ENCODE measurements at regions not wholly inside any gene's neighbourhood (a gene's known extent, or its start where the extent isn't known, plus 50 kb on each side); places are given as distances from the start of the nearest gene placed in this dataset.

GRCh38 chr9:4420351-4420750, 69.9 kb upstream of the SLC1A1 start:
- no peaks in the 10 kb centered on the region for H3K27me3 ChIP-seq
- WGBS, 2 donors (ENCODE audit: low coverage in 1 of 2), result 75 to 88% methylated on average over 4 to 6 of the region's 6 CpGs
- TF ChIP-seq POLR2AphosphoS5 (IDR thresholded peaks at IDR 0.05) (no peak), EP300 (IDR thresholded peaks at IDR 0.05) (no peak), CTCF (IDR thresholded peaks at IDR 0.05) (no peak), POLR2A (IDR thresholded peaks at IDR 0.05) (no peak)
- H3K4me3 ChIP-seq, result no peak overlapping the region
- no peaks in the 10 kb centered on the region for H3K4me1 ChIP-seq
- H3K36me3 ChIP-seq, result no peaks in the 10 kb centered on the region
- H3K27ac ChIP-seq, result no peak overlapping the region
- H3K9me3 ChIP-seq, result no peaks in the 10 kb centered on the region
- ATAC-seq, result no peak

GRCh38 chr9:4417578-4418325, 72.5 kb upstream of the SLC1A1 start:
- H3K4me3 ChIP-seq, result no peak overlapping the region
- no peak for ATAC-seq
- no peak for TF ChIP-seq POLR2A (IDR thresholded peaks at IDR 0.05)
- no peak for TF ChIP-seq CTCF (IDR thresholded peaks at IDR 0.05)
- TF ChIP-seq EP300 (IDR thresholded peaks at IDR 0.05), result no peak
- WGBS, 2 donors (ENCODE audit: low coverage in 1 of 2), result 69 to 90% methylated on average over 2 of the region's 2 CpGs
- no peaks in the 10 kb centered on the region for H3K36me3 ChIP-seq
- no peaks in the 10 kb centered on the region for H3K27me3 ChIP-seq
- no peaks in the 10 kb centered on the region for H3K9me3 ChIP-seq
- no peaks in the 10 kb centered on the region for H3K4me1 ChIP-seq
- H3K27ac ChIP-seq, result no peak overlapping the region

GRCh38 chr9:4416467-4416866, 73.8 kb upstream of the SLC1A1 start:
- TF ChIP-seq CTCF (IDR thresholded peaks at IDR 0.05) (no peak), POLR2A (IDR thresholded peaks at IDR 0.05) (no peak), EP300 (IDR thresholded peaks at IDR 0.05) (no peak), POLR2AphosphoS5 (IDR thresholded peaks at IDR 0.05) (no peak)

GRCh38 chr9:4415281-4415680, 75.0 kb upstream of the SLC1A1 start:
- H3K9me3 ChIP-seq, result no peaks in the 10 kb centered on the region
- no peak for ATAC-seq
- whole genome bisulfite sequencing, 2 donors (ENCODE audit: low coverage in 1 of 2), result 100% methylated on average over 2 of the region's 2 CpGs
- no peaks in the 10 kb centered on the region for H3K4me1 ChIP-seq
- H3K36me3 ChIP-seq, result no peaks in the 10 kb centered on the region
- no peaks in the 10 kb centered on the region for H3K27me3 ChIP-seq
- TF ChIP-seq CTCF (IDR thresholded peaks at IDR 0.05) (no peak), POLR2A (IDR thresholded peaks at IDR 0.05) (no peak), EP300 (IDR thresholded peaks at IDR 0.05) (no peak), POLR2AphosphoS5 (IDR thresholded peaks at IDR 0.05) (no peak)
- no peak overlapping the region for H3K27ac ChIP-seq
- H3K4me3 ChIP-seq, result no peak overlapping the region

More at GRCh38 chr9:4416467-4416866, 73.8 kb upstream of the SLC1A1 start:
- ATAC-seq, result no peak
- 75 to 83% methylated on average over 1 of the region's 1 CpG for WGBS, 2 donors (ENCODE audit: low coverage in 1 of 2)
- Histone ChIP-seq H3K27me3 (no peaks in the 10 kb centered on the region), H3K9me3 (no peaks in the 10 kb centered on the region), H3K4me3 (no peak overlapping the region), H3K36me3 (no peaks in the 10 kb centered on the region), H3K27ac (no peak overlapping the region), H3K4me1 (no peaks in the 10 kb centered on the region)

GRCh38 chr9:4413856-4414255, 76.4 kb upstream of the SLC1A1 start:
- Histone ChIP-seq H3K27ac (no peak overlapping the region), H3K4me1 (no peaks in the 10 kb centered on the region), H3K27me3 (no peaks in the 10 kb centered on the region), H3K36me3 (no peaks in the 10 kb centered on the region), H3K9me3 (no peaks in the 10 kb centered on the region), H3K4me3 (no peak overlapping the region)
- TF ChIP-seq POLR2AphosphoS5 (IDR thresholded peaks at IDR 0.05) (no peak), POLR2A (IDR thresholded peaks at IDR 0.05) (no peak), CTCF (IDR thresholded peaks at IDR 0.05) (no peak), EP300 (IDR thresholded peaks at IDR 0.05) (no peak)
- no peak for ATAC-seq
- 50% methylated on average over 1 of the region's 1 CpG; no CpG with 5 or more reads in 1 of the 2 donors for WGBS, 2 donors (ENCODE audit: low coverage in 1 of 2)

Data from gastroesophageal sphincter (tissue), 4 donors.